ENCODE measurements at regions not wholly inside any gene's neighbourhood (a gene's known extent, or its start where the extent isn't known, plus 50 kb on each side); places are given as distances from the start of the nearest gene placed in this dataset.

- TF ChIP-seq RFX5 (IDR thresholded peaks at IDR 0.05) (no peak), POLR2AphosphoS2 (conservative IDR thresholded peaks at IDR 0.05; ENCODE audit: low read length) (no peak), CTCF (IDR thresholded peaks at IDR 0.05) (no peak), REST (IDR thresholded peaks at IDR 0.05) (no peak), KDM5A (IDR thresholded peaks at IDR 0.05) (no peak)
Measured at GRCh38 chr9:17864951-17865350, 286.1 kb downstream of the SH3GL2 start.

All from A549 (cell line).